IPS DF 4.7 (cell line): ENCODE measurements at regions not wholly inside any gene's neighbourhood (a gene's known extent, or its start where the extent isn't known, plus 50 kb on each side); places are given as distances from the start of the nearest gene placed in this dataset.

Experiments
- DNase-seq: peaks from one replicate; pipeline ENCODE4 v3.0.0-alpha.2; 2013; ENCODE audit warnings: low spot score; ENCODE audit errors: extremely low read depth

DNA sequence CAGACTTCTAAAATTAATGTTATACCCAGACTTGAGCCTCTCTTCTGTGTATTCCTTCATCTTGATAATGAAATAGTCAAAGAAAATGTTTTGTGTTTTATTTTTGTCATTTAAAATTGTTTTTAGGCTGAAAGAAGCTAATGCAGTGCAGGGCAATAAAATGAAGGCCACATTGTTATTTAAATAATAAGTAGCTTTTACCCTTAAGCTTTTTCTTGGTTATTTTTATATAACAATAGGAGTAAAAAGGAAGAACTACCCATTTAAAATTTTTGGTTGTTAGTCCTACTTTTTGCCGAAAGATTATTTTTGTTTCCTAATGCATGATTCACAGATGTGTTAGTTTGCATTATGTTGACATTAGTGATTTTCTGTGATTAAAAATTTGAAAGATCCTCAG lies 181.0 kb upstream of the MEOX2 start:
- no peak for DNase-seq

- no peak for DNase-seq
Observed at GRCh38 chr7:15866753-15867152, 180.3 kb upstream of the MEOX2 start.

- no peak for DNase-seq
Observed at GRCh38 chr7:15864626-15864991, 178.1 kb upstream of the MEOX2 start.

- no peak for DNase-seq
Observed at GRCh38 chr7:15863951-15864625, 177.6 kb upstream of the MEOX2 start.

GRCh38 chr7:15862781-15863165 lies 176.3 kb upstream of the MEOX2 start:
- DNase-seq: no peak

GRCh38 chr7:15862016-15862780 lies 175.7 kb upstream of the MEOX2 start:
- no peak for DNase-seq

DNA sequence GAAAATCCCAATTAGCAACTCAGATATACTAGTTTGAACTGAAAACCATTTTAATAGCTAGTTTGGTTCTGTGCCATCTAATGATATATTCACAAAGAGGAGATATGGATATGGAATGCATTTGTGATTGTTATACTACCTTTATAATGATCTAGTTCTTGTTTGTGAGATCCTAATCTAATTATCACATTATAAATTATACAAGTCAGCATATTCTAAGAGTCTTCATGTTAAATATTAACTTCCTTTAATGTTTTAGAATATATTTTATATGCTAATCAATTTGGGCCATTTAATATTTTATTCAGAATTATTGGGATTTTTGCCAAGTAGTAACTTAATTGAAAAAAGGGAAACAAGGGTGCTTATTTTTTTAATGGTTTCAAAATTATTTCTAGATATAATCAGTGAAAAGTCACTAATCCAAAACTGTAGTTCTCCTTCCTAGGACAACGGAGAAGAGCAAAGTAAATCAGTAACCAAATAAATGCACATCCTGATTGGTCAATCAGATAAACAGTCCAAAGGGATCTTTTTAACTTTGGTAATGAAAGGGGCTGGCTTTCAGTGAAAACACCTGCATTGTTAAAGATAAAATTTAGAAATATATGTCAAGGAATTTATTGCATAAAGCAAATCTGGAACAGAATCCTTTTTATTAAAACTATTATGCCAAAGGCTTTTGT lies 173.9 kb upstream of the MEOX2 start:
- DNase-seq: no peak

DNA sequence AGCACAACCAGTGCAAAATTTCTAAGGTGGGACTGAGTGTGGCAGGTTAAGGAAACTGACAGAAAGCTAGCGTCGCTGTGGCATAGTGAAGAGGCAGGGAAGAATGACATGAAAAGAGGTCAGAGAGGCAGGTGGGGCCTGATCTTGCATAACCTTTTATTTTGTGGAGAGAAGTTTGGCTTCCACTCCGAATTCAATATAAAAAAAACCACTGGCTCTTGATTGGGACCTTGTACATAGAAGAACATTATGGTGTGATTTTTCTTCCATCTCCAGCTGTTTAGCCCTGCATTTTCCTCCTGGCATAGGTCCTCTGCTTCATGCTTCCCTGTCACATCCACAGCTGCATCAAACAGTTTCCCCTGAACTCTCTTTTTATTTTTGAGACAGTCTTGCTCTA lies 170.5 kb upstream of the MEOX2 start:
- DNase-seq: no peak

GRCh38 chr7:15856311-15856710 lies 169.8 kb upstream of the MEOX2 start:
- DNase-seq: no peak

DNA sequence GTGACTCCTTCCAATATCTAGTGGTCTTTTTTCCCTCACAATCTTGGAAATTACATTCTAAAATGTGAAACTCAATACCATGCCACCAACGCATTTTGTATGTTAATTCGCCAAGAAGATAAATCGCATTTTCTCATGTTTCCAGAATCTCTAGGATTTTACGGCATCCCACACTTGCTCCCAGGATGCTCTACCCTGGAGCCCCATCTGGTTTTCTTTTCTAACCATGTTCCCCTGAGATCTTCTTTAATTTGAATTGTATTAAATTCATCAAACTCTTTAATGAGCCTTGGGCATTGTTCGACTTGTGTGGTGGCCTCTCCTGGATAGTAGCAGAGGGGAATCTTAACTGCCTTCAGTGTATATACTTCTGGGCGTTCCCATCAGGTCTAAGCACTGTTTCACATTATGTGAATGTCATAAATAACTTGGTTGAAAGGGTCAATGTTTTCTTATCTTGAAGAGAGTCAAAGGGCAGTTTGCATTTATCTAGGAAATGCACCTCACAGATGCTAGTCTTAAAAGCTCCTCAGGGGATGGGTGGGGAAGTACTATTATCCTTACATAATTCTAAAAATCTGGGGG lies 169.1 kb upstream of the MEOX2 start:
- no peak for DNase-seq

GRCh38 chr7:15854841-15855524 lies 168.5 kb upstream of the MEOX2 start:
- DNase-seq: no peak

DNA sequence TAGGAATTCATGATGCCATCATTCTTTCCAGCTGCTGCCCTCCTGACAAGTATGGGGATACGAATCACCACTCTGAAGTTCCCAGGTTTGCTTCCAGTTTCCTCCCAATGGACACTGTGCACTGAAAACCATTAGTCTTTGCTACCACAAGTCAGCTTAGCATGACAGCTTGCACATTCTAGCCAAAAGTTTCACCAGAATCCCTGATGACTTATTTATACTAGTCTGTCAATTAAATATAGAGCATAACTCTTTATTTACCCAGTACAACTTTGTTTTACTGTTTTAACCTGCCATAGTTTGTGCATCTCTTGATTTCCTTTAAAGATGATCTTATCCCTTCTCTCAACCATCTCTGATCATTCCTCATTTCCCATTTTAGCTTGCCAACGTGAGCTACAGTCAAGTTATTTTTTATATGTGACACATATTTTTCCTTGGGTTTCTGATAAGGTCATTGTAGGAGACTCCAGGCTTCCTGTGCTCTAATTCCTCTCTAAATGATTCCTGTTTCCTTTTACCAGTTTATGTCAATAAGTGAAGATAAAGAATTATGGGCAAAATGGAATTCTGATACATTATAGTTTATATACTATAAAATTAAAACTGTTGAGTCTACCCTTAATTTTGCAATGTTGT lies 167.5 kb upstream of the MEOX2 start:
- no peak for DNase-seq

DNA sequence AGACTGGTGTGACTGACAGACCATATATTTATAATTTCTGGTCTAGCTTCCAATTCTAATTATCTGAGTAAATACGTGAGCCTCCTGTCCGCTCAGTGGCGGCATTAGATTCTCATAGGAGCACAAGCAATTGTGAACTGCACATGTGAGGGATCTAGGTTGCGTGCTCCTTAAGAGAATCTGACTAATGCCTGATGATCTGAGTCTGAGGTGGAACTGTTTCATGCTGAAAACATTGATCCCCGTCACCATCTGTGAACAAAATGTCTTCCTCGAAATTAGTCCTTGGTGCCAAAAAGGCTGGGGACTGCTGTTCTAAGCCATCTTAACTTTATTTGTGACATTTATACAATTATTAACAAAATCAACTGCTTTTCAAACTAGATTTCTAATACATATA lies 164.7 kb upstream of the MEOX2 start:
- no peak for DNase-seq

DNA sequence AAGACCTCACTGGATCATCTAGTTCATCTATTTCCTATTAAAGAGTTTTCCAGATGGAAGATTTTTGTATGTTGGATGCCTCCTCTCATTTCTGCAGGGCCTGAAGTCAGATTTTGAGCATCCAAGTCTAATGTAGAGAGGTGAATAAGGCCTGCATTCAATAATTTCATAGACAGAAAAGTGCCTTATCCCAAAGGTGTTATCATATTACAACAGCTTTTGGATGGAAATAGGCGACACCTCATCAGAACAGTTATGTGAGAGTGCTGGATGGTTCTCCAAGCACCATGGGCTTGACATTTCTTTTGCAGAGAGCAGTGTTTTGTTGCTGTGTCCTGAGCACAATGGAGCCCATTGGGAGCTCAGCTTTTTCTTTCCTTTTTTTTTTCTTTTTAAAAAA lies 162.4 kb upstream of the MEOX2 start:
- DNase-seq: no peak

GRCh38 chr7:15848362-15848761 lies 161.9 kb upstream of the MEOX2 start:
- no peak for DNase-seq

DNA sequence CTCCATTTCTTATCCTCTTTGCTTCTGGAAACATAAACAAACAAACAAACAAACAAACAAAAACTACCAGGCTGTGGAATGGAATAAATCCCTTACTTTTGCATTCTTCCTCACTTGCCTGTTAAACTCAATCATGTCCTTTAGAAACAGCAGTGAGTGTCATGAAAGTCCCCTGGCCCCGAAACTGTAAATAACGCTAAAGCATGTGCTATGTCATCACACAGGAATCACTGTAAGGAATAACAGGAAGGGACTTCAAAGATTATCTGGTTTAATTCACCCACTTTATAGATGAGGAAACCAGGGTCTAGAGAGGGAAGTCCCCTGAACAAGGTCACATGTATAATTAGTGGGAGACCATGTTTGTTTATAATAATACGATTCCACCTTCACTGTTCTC lies 159.4 kb upstream of the MEOX2 start:
- no peak for DNase-seq

GRCh38 chr7:15845461-15845860 lies 159.0 kb upstream of the MEOX2 start:
- no peak for DNase-seq

GRCh38 chr7:15839416-15840100 lies 153.1 kb upstream of the MEOX2 start:
- DNase-seq: peak; percentile 38

- DNase-seq: no peak
Observed at GRCh38 chr7:15838265-15838664, 151.8 kb upstream of the MEOX2 start.

GRCh38 chr7:15837306-15837950 lies 150.9 kb upstream of the MEOX2 start:
- DNase-seq: no peak
